ENCODE measurements at regions not wholly inside any gene's neighbourhood (a gene's known extent, or its start where the extent isn't known, plus 50 kb on each side); places are given as distances from the start of the nearest gene placed in this dataset.

GRCh38 chr5:35485487-35485886 lies 132.2 kb upstream of the SPEF2 start:
- no peaks in the 10 kb centered on the region for H3K27me3 ChIP-seq (ENCODE audit: control insufficient read depth, insufficient read depth, low read length)
- no peak overlapping the region for H2BK120ac ChIP-seq (ENCODE audit: low read depth, low read length)
- no peaks in the 10 kb centered on the region for H3K9me1 ChIP-seq (ENCODE audit: insufficient read depth, low read length)
- H3K4me3 ChIP-seq (ENCODE audit: insufficient read depth, low read depth, low read length): no peak overlapping the region
- no peaks in the 10 kb centered on the region for H3K79me1 ChIP-seq (ENCODE audit: low read depth in 1 of 2, low read length in 2 of 2)
- H4K91ac ChIP-seq (ENCODE audit: insufficient read depth, low read depth, low read length): no peak overlapping the region
- no peak overlapping the region for H4K5ac ChIP-seq (ENCODE audit: low read depth, low read length)
- no peak overlapping the region for H3K27ac ChIP-seq (ENCODE audit: insufficient read depth, low read length)
- TF ChIP-seq SMC3 (IDR thresholded peaks at IDR 0.05; ENCODE audit: low read depth, low read length) (no peak), POLR2A (IDR thresholded peaks at IDR 0.05; ENCODE audit: low read depth, low read length) (no peak), FOS (IDR thresholded peaks at IDR 0.05; ENCODE audit: low read depth, low read length) (no peak), RCOR1 (IDR thresholded peaks at IDR 0.05; ENCODE audit: insufficient replicate concordance, low read length) (no peak), MAFK (IDR thresholded peaks at IDR 0.05; ENCODE audit: low read depth, low read length) (no peak), CHD1 (IDR thresholded peaks at IDR 0.05; ENCODE audit: low read depth, low read length) (no peak), RFX5 (IDR thresholded peaks at IDR 0.05; ENCODE audit: low read depth, low read length) (no peak), CTCF (conservative IDR thresholded peaks at IDR 0.05; ENCODE audit: low read depth, low read length) (no peak), MXI1 (IDR thresholded peaks at IDR 0.05; ENCODE audit: borderline replicate concordance, low read depth, low read length) (no peak), NFE2L2 (IDR thresholded peaks at IDR 0.05; ENCODE audit: low read depth, low read length) (no peak), MAZ (IDR thresholded peaks at IDR 0.05; ENCODE audit: borderline replicate concordance, low read depth, low read length) (no peak), BHLHE40 (IDR thresholded peaks at IDR 0.05; ENCODE audit: low read depth, low read length) (no peak), RAD21 (IDR thresholded peaks at IDR 0.05; ENCODE audit: low read length) (no peak), CEBPB (IDR thresholded peaks at IDR 0.05; ENCODE audit: low read depth, low read length) (no peak)
- TF ChIP-seq, protein P1, sequence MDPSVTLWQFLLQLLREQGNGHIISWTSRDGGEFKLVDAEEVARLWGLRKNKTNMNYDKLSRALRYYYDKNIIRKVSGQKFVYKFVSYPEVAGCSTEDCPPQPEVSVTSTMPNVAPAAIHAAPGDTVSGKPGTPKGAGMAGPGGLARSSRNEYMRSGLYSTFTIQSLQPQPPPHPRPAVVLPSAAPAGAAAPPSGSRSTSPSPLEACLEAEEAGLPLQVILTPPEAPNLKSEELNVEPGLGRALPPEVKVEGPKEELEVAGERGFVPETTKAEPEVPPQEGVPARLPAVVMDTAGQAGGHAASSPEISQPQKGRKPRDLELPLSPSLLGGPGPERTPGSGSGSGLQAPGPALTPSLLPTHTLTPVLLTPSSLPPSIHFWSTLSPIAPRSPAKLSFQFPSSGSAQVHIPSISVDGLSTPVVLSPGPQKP (IDR thresholded peaks at IDR 0.05; ENCODE audit: borderline replicate concordance, low read depth, low read length): no peak
- TF ChIP-seq, protein P2, sequence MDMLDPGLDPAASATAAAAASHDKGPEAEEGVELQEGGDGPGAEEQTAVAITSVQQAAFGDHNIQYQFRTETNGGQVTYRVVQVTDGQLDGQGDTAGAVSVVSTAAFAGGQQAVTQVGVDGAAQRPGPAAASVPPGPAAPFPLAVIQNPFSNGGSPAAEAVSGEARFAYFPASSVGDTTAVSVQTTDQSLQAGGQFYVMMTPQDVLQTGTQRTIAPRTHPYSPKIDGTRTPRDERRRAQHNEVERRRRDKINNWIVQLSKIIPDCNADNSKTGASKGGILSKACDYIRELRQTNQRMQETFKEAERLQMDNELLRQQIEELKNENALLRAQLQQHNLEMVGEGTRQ (IDR thresholded peaks at IDR 0.05; ENCODE audit: low read depth, low read length): no peak
- intact Hi-C loops (cut with micrococcal nuclease) (no loop called here), in situ Hi-C loops (cut with MboI; ENCODE audit: low sequenced_read_pairs) (no loop called here), dilution Hi-C loops (cut with HindIII; ENCODE audit: low sequenced_read_pairs, unreplicated experiment) (no loop called here)
- no peak overlapping the region for H3K14ac ChIP-seq (replicated peaks; ENCODE audit: low read depth, low read length)
- no peak overlapping the region for H3K4ac ChIP-seq (ENCODE audit: low read depth, low read length)
- no peak overlapping the region for H3K56ac ChIP-seq (ENCODE audit: extremely low read depth, insufficient read depth, low read length)
- no peak overlapping the region for H2AK5ac ChIP-seq (ENCODE audit: low read depth, low read length)
- no peaks in the 10 kb centered on the region for H3K4me1 ChIP-seq (ENCODE audit: control insufficient read depth, insufficient read depth, low read length)
- no peak overlapping the region for H4K8ac ChIP-seq (ENCODE audit: low read depth in 2 of 2, low read length in 2 of 2)
- H3K9ac ChIP-seq (ENCODE audit: low read depth, low read length): no peak overlapping the region
- no peaks in the 10 kb centered on the region for H4K20me1 ChIP-seq (ENCODE audit: insufficient read depth, low read length)
- H2AK9ac ChIP-seq (replicated peaks; ENCODE audit: low read depth, low read length, poor library complexity): no peak overlapping the region
- ChIA-PET CTCF (no interaction called here), POLR2A (ENCODE audit: unreplicated experiment) (no interaction called here)
- no peaks in the 10 kb centered on the region for H3K36me3 ChIP-seq (ENCODE audit: control insufficient read depth, insufficient read depth, low read length)
- no peak overlapping the region for H2BK5ac ChIP-seq (ENCODE audit: low read depth, low read length, poor library complexity, severe bottlenecking)
- H3K9me3 ChIP-seq (ENCODE audit: control insufficient read depth, insufficient read depth, low read length): no peaks in the 10 kb centered on the region
- DNase-seq (no peak), ATAC-seq (ENCODE audit: low read depth) (no peak)
- H2BK20ac ChIP-seq (ENCODE audit: low read depth, low read length): no peak overlapping the region
- H2AFZ ChIP-seq (replicated peaks; ENCODE audit: low read length, poor library complexity): no peak overlapping the region
- no TSS peak for BruUV-seq (replicated peaks)
- no peak overlapping the region for H3K23ac ChIP-seq (ENCODE audit: low read depth, low read length)
- H2BK15ac ChIP-seq (ENCODE audit: low read depth, low read length): no peak overlapping the region
- no peak overlapping the region for H3K4me2 ChIP-seq (ENCODE audit: low read depth, low read length)
- H3K18ac ChIP-seq (ENCODE audit: low read depth, low read length): no peak overlapping the region

Measured in IMR-90 (cell line).